Hepatocyte (in vitro differentiated cells): ENCODE measurements at regions not wholly inside any gene's neighbourhood (a gene's known extent, or its start where the extent isn't known, plus 50 kb on each side); places are given as distances from the start of the nearest gene placed in this dataset.

Experiments used
- CTCF ChIP-seq: fragments of 200-600 bp; sonication (generic); IDR thresholded peaks from 2 replicates; pipeline ENCODE4 v1.5.1; 2016; ENCODE audit warnings: antibody characterized with exemption, mild to moderate bottlenecking; ENCODE audit not compliant: poor library complexity
- EZH2 ChIP-seq: fragments of 200-600 bp; sonication (generic); IDR thresholded peaks from 2 replicates; pipeline ENCODE4 v1.6.1; 2016; ENCODE audit warnings: antibody characterized with exemption, mild to moderate bottlenecking, borderline replicate concordance
- EZH2phosphoT487 ChIP-seq: fragments of 200-600 bp; sonication (generic); IDR thresholded peaks from one replicate; pipeline ENCODE4 v1.6.1; 2018; ENCODE audit warnings: antibody characterized with exemption, mild to moderate bottlenecking, low read depth, moderate library complexity; ENCODE audit not compliant: unreplicated experiment, severe bottlenecking

DNA sequence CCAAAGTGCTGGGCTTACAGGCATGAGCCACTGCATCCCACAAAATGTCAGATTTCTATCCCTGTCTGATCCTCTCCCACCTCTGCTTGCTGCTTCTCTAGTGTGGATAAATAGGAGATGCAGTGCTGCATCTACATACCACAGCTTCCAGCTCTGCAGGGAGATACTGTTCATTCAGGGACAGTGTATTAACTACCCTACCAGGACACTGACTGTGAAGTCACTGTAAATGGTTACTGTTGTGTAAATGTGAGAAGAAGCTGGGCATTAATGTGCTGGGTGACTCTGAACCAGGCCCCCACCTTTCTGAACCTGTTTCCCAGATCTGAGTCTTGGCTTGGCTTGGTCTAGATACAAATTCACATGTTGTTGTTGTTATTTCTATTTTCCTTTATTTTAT is 488.6 kb upstream of the SULF2 start:
- TF ChIP-seq EZH2phosphoT487 (no peak), CTCF (no peak), EZH2 (no peak)
